Stimulated activated naive CD8-positive, alpha-beta T cell treated with anti-CD3 and anti-CD28 coated beads, Interleukin-15, Interleukin-2, amounts not matched to agents 100 U/mL and 50 U/mL, for 24 hours (primary cell): ENCODE measurements at regions not wholly inside any gene's neighbourhood (a gene's known extent, or its start where the extent isn't known, plus 50 kb on each side); places are given as distances from the start of the nearest gene placed in this dataset.
"Not testable (repeated sequence)": the region's sequence is repeated elsewhere in the genome, so short reads cannot be mapped to it uniquely, and the experiment has no call there.

Source experiments
- ATAC-seq: fragments of 150-1000 bp; cut with Tn5 transposase; one replicate; pipeline ENCODE4 v1.10.0; 2021
- DNase-seq: peaks from one replicate; pipeline ENCODE4 v3.0.0; 2021

- not testable (repeated sequence) for DNase-seq, ATAC-seq
Measured at GRCh38 chr15:22200417-22200816, 120.1 kb downstream of the OR4M2 start.

DNA sequence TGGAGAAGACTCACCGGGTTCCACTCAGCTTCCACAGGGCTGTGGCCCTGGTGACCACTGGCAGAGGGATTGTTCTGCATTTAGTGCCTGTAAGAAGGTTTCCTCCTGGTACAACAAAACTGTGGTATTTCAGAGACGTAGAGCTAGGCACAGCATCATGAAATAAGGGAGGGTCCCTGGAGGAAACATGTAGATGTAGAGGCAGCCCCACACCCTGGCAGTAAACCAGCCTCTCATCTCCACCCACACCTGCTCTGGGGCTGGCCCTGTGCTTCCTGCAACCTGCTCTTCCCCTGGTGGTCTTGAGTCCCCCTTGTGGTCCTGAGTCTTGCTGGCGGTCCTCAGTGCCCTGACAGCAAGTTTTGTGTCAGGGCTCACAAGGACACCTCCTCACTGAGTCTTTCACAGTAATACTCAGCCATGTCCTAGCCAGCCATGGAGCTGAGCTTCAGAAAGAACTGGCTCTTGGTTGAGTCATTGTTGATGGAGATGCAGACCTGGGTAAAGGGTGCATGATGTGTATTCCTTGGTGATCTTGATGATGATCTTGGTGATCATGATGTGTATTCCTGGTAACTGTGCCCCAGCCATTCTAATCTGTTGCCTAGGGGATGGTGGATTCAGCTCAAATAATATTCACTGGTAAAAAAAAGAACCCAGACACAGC is 121.8 kb downstream of the OR4M2 start:
- DNase-seq: not testable (repeated sequence)
- ATAC-seq: peak; percentile 74

GRCh38 chr15:22203208-22203607 is 122.9 kb downstream of the OR4M2 start:
- not testable (repeated sequence) for DNase-seq
- peak; percentile 77 for ATAC-seq

- not testable (repeated sequence) for DNase-seq, ATAC-seq
Measured at GRCh38 chr15:22209086-22209485, 128.8 kb downstream of the OR4M2 start.

GRCh38 chr15:22222596-22222995 is 142.3 kb downstream of the OR4M2 start:
- ATAC-seq, DNase-seq: not testable (repeated sequence)

DNA sequence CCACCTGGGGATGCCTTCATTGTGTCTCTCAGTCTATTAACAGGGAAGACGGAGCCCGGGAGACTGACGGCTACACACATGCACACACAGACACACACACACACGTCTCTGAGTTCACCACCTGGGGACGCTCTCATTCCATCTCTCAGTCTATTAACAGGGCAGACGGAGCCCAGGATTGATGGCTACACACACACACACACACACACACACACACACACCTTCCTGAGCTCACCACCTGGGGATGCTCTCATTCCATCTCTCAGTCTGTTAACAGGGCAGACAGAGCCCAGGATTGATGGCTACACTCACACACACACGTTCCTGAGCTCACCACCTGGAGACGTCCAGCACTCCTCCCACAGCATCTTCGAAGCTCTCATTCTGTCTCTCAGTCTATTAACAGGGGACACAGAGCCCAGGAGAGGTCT is 143.9 kb downstream of the OR4M2 start:
- DNase-seq (no peak), ATAC-seq (no peak)

DNA sequence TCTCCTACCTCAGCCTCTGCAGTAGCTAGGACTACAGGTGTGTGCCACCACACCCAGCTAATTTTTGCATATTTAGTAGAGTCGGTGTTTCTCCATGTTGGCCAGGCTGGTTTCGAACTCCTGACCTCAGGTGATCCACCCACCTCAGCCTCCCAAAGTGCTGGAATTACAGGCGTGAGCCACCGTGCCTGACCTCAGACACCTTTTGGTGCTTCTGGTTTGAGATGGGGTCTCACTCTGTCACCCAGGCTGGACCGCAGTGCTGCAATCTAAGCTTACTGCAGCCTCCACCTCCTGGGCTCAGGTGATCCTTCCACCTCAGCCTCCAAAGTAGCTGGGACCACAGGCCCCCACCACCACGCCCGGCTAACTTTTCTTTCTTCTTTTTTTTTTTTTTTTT is 144.6 kb downstream of the OR4M2 start:
- DNase-seq, ATAC-seq: not testable (repeated sequence)

DNA sequence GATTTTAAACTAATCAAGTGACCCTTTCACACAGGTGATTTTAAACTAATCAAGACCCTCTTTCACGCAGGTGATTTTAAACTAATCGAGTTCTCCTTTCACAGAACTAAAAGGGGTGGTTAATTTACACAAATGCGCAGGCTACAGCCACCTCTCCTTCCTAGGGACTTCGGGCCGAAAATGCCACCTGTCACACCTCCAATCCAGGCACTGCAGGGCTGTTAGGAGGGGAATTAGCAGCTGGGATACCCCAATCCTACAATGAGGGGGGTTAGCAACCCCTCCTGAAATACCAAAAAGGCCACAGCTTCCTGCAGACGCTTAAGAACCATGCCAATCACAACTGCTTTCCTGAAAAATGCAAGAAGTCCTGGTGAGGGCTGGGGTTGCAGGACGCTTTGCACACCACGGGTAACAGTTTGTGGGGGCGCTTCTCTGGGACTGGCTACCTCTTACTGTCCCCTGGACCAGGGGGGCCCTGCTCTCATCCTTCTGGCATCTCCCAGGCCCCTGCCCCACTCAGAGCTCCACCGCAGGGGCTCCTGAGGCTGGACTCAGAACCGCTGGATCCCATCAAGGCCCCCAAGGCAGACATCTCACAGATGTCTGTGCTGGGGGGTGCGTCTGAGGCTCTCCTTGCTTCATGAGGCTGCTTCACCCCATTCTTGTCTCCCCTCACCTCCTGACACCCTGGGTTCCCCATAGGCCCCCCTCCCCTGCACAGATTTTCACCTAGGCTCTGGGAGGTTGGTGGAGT is 145.9 kb downstream of the OR4M2 start:
- ATAC-seq: no peak
- DNase-seq: no peak

DNA sequence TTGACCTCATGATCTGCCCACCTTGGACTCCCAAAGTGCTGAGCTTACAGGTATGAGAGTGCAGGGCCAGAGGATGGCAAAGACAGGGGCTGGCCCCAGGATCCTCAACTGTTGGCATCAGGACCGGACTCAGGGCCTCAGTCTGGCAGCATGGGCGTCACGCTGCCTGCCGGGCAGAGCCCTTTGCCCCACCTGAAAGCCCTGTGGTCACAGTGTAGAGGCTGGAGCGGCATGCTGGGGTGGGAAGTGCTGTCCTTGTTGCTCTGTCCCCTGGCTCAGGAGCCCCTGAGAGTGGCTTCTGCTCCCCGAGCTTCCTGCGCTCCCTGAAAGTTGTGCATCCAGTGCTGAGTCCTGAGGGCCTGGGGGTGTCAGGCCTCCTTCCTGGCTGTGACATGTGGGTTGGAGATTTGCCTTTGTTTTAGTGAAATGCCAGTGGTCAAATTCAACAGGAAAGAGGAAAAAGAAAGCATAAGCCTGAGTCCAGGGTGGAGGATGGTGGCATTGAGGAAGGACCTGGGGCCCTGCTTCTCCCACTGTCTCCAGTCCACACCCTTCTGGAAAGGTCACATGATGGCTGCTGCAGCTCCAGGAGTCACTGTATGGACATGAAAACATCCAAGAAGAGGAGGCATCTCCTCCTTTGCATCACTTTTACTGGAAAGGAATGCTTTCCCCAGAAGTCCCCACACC is 147.2 kb downstream of the OR4M2 start:
- DNase-seq (no peak), ATAC-seq (no peak)

GRCh38 chr15:22228101-22228762 is 147.9 kb downstream of the OR4M2 start:
- ATAC-seq (no peak), DNase-seq (no peak)

GRCh38 chr15:22229990-22230819 is 149.9 kb downstream of the OR4M2 start:
- ATAC-seq: no peak

GRCh38 chr15:22231603-22232002 is 151.3 kb downstream of the OR4M2 start:
- ATAC-seq (no peak), DNase-seq (no peak)

More at GRCh38 chr15:22229990-22230819, 149.9 kb downstream of the OR4M2 start:
- no peak for DNase-seq

GRCh38 chr15:22232675-22233074 is 152.3 kb downstream of the OR4M2 start:
- ATAC-seq (no peak), DNase-seq (no peak)

DNA sequence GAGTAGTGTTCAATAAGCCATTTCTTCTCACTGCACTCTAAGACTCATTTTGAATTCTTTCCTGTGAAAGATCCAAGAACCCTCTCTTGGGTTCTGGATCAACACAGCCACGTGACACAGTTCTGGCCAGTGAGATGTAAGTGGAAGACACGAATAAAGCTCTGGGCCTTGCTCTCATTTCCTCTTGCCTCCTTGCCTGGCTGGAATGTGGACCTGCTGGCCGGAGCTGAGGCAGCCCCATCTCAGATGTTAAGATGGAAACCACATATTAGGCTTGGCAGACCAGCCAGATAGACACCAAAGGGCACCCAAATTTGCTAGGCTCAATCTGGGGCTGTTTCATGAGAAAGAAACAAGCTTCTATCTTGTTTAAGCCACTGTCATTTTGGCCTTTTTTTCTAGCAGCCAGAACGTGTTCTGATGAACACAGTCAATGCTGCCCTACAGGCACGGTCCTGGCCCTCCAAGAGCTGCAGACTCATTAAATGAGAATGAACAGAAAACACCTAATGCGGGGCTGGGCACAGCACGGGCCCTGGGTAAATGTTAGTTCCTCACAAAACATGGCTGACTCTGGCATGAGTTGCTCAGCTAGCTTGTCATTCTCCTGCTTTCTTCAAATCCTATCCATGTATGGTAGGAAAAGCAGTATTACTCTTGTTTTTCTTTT is 155.1 kb downstream of the OR4M2 start:
- not testable (repeated sequence) for ATAC-seq, DNase-seq

DNA sequence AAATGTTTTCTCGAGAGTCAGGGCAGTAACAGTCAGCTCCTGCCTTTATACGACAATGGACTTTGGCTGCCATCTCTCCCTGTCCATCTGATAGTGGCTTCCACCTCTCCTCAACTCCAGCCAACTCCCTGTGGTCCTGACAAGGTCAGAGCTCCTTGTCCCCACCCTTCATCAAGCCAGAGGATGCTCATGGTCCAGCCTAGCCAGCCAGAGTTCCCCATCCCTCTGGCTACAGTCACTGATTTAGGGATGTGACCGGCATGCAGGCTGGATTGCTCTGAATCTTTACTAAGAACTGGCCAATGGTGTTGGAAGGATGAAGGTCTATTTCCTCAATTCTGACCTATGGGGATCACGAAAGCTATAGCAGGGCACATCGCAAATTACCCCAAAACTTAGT is 156.1 kb downstream of the OR4M2 start:
- DNase-seq (no peak), ATAC-seq (no peak)

GRCh38 chr15:22237891-22238275 is 157.6 kb downstream of the OR4M2 start:
- ATAC-seq: no peak
- no peak for DNase-seq

- not testable (repeated sequence) for DNase-seq, ATAC-seq
Measured at GRCh38 chr15:22238276-22238958, 158.1 kb downstream of the OR4M2 start.

- not testable (repeated sequence) for DNase-seq
- ATAC-seq: peak; percentile 60
Measured at GRCh38 chr15:22238959-22239805, 158.9 kb downstream of the OR4M2 start.

DNA sequence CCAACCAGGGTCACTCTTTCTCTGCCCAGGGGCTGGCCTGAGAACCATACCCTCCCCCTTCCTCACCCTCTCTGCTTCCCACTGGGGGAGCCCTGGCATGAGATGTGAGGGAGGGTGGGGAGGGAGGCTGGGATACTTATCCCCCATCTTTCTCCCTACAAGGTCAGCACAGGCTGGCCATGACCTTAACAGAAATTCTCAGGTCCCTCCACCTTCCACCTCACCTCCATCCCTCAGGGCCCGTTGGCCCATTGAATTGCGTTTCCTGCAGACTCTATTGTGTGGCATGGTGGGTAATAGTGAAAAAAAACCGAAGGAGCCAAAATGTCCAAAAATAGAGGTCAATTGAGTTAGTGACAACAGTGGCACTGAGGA is 159.5 kb downstream of the OR4M2 start:
- DNase-seq: no peak
- no peak for ATAC-seq
